HuH-7.5 (cell line): ENCODE measurements at regions not wholly inside any gene's neighbourhood (a gene's known extent, or its start where the extent isn't known, plus 50 kb on each side); places are given as distances from the start of the nearest gene placed in this dataset.

Experiments used
- DNase-seq: peaks from one replicate; pipeline ENCODE4 v3.0.0; 2011; ENCODE audit warnings: low spot score

DNA sequence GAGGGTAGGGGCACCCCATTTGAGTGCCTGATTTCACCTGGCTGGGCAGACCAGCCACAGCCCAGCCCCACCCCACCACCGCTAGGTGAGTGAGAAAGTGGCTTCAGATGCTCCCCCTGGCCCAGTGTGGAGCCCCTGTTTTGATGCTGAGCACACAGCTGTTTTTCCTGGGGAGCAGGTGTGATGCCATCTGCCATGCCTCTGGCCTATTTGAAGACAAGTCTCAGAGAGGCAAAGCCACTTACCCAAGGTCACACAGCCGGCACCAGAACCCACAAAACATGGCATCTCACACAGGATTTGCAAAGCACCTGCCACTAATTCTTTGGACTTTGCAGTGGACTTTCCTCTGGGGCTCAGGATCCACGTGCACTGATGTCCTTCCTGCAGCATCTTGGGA lies 131.3 kb downstream of the INHBB start:
- DNase-seq: no peak

DNA sequence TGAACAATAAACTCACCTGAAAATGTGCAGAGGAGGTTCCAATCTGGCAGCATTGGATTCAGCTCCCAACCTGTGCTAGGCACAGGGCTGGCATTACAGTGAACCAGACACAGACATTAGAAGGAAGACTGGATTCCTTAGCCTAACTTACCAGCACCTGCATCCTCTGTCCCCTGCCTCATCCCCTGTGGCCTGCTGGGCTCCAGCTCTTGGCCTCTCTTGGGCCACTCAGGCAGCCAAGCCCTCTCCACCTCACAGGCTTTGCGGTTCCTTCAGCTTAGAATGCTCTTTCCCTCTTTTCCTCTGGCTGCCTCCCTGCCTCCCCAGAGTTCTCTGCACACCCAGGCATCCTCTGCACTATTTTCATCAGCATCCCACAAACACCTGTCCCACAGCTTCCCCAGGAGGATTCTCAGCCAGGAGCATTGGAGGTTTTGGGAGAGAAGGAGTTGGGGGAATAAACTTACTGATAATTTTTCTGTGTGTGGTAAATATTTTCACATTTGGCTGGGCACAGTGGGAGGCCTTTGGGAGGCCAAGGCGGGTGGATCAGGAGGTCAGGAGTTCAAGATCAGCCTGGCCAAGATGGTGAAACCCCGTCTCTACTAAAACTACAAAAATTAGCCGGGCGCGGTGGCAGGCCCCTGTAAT lies 132.0 kb downstream of the INHBB start:
- DNase-seq: no peak

DNA sequence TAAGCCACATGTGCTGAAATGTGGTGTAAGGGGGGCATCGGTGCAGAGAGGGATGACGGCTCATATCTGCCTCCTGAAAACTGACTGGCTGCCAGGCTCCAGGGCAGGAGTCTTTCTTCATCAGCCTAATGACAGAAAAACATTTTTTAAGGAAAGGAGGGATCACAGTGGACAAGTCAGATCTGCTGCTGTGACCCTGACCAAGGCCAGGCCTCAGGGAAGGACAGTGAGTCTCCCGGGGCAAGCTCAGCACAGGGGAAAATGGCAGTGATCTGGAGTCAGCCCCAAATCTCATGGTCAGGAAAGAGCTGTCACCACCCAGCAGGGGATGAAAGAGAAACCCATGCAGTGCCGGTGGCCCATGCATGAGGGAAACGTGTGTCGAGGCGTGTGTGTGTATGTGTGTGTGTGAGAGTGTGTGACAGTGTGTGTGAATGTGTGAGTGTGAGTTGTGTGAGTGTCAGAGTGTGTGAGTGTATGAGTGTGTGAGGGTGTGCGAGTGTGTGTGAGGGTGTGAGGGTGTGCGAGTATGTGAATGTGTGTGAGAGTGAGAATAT lies 134.5 kb downstream of the INHBB start:
- DNase-seq: no peak

DNA sequence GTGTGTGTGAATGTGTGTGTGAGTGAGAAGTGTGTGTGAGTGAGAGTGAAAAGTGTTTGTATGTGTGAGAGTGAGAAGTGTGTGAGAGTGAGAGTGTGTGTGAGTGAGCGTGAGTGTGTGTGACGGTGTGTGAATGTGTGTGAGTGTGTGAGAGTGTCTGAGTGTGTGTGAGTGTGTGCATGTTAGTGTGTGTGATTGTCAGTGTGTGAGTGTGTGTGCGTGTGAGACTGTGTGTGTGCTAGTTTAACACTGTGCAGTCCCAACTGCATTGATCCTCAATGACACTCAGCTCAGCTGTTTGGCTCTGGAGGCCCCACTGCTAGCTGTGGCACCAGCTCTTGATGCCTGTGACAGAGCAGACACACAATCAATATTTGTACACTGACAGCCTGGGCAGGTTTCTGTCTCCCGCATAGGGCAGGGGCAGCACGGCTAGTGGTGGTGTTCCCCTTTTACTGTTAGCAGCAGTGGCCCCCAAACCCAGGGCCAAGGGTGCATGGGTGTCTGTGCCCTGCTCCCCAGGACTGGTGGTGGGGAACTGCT lies 135.0 kb downstream of the INHBB start:
- DNase-seq: peak; percentile 52

DNA sequence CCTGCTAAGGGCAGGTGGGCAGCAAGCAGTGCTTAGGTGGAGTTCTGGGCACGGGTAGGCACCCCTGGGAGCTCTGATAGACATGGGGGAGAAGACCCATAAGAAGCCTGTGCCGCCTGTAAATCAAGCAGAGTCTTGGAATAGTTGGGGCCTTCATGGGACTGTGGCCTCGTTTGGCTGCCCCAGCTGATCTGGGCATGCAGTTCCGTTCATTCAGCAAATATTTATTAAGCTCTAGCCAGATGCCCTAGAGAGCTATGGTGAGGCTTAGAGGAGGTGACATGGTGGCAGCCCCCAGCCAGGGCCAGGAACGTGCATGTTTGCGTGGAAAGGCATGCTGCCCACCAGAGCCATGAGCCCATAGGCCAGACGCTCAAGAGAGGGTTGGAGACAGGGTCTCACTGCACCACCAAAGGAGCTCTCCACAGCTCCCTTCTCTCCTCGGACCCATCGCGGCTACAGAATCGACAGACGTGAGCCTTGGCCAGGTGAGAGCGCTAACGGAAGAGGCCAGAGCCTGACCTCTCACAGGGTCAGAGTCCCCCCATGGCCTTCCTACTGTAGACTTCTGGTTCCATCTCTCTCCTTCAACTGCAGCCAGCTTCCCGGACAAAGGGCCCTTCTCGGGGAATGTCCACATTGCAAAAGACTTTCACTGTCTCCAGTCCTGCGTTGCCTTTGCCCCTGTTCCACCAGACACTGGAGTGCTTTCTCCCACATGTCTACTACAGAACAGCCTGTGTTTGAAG lies 135.7 kb downstream of the INHBB start:
- DNase-seq: no peak

DNA sequence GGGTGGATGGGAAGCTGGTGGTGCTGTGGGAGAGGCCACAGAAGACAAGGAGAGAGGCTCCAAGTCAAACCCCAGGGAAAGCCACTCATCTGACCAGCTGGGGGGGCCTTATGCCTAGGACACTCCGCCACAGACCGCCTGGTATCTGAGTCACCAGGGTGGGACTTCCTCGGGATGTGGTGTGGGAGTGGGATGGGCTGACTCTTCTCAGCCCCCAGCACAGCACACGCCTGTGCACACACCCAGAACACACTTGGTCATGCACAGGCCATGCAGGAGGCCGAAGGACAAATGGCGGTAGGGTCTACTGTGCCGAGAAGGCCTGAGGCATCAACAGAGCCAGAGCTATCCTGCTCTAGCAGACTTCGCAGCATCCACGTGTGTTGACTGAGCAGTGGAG lies 136.4 kb downstream of the INHBB start:
- DNase-seq: no peak

DNA sequence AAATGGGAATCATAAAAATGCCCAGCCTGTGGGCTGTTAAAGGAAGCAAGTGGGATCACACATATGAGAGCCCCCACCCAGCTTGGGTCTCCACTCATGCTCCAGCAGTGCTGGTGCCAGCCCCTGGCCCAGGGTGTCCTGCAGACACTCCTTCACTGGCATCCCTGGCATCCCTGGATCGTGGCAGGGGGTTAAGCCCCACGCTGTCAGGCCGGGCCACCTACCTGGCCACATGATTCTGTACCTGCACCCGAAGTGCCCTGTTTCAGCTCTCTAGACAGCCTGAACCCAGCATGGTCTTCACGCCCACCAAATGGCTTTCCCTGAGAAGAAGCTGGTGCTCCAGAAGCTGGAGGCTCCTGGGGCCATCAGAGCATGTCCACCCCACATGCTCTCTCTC lies 137.4 kb downstream of the INHBB start:
- no peak for DNase-seq

DNA sequence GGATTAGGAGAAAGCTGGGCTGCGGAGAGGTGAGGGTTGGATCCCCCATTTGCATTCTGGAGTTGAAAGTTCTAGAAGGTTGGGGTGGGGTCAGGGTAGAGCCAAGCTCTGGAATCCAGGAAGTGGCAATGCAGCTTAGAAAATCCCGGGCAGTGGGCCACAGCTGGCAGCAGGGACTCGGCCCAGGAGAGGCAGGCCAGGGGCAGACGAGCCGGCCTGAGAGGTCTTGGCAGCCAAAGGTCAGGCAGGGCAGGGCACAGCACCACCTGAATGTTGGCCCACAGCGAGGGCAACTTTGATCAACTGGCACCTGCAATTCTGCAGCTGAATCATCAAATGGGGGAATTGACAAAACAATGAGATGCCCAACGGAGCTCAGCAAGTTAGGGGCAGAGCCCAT lies 139.2 kb downstream of the INHBB start:
- no peak for DNase-seq

DNA sequence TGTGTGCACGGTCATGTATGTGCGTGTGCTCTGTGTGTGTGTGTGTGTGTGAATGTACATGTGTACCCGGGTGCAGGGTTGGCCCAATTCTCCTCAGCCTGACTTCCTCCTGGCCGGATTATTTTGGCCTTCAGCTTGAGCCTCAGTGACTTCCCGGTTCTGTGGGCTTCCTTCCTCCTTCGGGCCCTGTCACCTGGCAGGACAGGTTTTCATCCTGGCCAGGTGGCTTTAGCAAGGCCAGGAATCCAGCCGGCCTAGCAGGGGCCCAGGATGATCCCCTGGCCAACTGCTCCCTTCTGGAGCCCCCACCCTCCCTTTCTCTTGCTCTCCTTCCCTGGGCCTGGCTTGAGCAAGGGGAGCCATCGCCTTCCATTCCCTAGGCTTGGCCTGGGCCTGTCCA lies 140.5 kb downstream of the INHBB start:
- no peak for DNase-seq

DNA sequence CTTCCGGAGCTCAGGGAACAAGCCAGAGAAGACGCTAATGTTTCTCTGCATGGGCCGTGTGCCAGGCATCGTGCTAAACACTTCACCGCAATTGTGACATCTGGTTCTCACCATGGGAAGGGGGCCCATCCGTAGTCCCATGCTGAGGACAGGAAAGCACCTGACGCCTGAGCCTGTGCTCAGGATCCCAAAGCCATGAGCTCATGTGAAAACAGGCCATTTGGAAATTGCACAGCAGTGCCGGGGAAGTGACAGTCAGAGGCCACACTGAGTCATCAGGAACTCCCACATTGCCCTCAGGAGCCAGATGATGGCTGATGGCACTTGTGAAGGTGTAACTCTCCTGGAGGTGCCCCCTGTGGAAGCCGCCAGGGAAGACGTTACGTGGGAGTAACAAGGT lies 141.0 kb downstream of the INHBB start:
- no peak for DNase-seq

DNA sequence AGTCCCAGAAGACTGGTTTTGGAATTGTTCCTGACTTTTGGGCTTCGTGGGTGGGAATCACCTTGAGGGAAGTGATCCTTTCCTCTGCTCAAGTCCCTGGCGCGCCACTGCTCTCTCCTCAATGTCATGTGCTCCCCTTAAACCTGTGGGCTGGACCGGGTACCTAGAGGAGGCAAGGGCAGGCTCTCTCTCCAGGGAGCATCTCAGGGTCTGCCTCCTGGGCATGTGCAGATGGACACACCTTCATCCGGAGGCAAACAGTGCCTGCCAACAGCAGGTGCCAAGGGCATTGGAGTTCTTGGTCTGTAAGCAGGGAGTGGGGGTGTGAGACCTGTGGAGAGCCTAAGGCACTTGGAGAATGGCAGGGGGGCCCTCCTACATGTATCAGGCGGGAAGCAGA lies 142.6 kb downstream of the INHBB start:
- DNase-seq: no peak

DNA sequence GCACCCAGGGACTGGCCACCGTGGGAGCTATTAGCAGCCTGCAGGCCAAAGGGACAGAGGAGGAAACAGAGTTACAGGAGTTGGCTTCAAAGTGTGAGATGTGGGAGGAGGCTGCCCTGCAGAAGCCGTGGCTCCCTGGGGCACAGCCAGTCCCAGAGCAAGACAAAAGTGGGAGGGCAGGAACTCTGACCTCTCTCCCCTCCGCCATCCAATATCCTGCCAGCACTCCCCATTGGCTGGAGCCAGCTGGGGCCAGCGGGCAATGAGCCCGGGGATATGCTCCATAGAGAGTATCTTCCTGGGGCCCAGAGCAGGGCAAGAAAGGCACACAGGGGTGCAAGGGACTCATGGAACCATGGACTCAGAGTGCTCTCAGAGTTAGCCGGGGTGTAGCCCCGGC lies 143.1 kb downstream of the INHBB start:
- no peak for DNase-seq

DNA sequence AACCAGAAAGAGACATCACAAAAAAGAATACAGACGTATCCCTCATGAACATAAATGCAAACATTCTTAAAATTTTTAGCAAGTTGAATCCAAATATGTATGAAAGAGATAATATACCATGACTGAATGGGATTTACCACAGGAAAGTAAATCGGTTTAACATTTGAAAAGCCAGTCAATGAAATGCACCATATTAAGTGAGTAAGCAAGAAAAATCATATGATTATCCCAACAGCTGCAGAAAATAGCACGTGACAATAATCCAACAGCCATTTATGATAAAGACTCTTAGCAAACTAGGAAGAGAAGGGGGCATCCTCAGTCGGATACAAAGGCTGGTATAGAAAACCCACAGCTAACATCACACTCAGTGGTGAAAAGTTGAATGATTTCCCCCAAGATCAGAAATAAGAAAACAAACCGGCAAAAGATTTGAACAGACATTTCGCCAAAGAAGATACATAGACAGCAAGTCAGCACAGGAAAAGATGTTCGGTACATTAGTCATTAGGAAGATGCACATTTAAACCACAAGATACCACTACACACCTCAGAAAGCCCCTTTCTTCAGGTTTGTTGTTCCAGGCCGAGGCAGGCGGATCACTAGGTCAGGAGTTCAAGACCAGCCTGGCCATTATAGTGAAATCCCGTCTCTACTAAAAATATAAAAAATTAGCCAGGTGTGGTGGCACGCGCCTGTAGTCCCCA lies 144.3 kb downstream of the INHBB start:
- DNase-seq: no peak

DNA sequence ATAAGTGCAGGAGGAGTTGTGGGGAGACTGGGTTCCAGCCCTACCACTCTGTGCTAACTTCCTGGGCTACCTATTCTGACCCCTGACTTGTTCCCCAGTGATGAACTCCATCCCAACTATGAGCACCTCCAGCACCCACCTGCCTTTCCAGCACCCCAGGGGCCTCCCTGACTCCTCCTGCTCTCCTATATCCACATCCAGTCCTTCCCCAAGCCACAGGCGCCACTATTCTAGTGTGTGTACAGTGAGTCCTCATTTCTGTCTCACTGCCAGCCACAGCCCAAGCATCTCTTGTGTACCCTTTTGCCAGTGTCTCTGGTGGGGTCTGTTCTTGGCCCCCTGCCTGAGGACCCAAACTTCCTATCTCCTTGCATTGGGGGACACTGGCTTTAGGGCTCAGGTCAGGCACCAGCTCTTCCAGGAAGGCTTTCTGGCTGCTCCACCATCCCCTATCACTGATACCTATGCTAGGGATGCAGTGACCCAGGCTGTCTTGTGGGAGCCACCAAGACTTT lies 145.2 kb downstream of the INHBB start:
- no peak for DNase-seq

DNA sequence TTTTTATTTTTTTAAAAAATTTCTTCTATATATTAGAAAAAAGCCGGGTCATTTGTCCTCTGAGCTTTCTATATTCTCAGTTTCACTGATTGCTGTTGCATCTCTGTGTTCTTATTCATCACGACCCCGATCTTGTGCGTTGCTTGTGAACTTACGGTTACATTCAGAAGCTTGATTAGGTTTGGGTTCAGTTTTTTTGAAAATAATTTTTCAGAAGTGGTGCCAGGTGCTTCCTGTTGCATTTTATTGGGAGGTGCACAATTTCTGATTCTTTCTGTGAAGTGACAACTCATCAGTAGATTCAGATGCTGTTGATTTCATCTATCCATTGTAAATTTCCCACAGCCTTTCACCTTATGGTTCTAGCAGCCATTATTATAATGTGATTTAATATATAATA lies 147.3 kb downstream of the INHBB start:
- no peak for DNase-seq

DNA sequence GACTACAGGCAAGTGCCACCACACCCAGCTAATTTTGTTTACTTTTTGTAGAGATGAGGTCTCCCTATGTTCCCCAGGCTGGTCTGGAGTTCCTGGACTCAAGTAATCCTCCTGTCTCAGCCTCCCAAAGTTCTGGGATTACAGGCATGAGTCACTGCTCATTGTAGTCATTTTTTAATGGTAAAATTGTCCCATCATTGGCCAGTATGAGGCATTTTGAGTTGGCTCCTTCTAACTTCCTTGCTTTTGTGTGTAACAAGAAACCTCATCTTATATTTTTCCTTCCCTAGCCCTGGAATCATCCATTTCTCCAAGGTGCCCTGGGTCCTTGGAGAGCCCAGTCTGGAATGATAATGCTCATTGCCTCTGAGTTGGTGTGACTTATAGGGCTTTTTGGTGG lies 148.5 kb downstream of the INHBB start:
- no peak for DNase-seq

DNA sequence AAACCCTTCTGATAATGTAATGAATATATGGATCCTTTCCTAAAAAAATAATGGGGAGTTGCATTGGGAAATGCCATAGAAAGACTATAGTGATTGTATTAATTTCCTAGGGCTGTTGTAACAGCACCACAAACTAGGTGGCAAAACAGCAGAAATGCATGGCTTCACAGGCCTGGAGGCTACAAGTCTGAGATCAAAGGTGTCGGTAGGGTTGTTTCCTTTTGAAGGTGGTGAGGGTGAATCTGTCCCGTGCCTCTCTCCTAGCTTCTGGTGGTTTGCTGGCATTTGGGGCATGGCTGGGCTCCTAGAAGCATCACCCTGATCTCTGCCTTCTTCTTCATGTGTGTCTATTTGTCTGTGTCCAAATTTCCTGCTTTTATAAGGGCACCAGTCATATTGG lies 149.7 kb downstream of the INHBB start:
- no peak for DNase-seq

DNA sequence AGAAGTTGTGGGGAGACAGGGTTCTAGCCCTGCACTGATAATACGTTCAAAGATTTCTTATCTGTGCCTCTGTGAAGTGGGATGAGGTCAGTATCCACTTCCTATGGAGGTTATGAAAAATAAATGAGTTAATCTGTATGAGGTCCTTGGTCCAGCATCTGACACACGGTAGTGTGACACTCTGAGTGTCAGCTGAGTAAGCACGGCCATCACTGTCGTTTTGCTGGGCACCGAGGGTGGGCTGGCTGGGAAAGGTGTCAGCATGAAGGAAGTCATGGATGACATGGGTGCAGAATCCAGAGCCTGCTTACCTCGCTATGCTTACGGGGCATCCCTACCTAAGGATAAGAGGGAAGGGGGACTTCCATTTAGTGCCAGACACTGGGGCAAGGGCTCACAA lies 150.3 kb downstream of the INHBB start:
- no peak for DNase-seq

DNA sequence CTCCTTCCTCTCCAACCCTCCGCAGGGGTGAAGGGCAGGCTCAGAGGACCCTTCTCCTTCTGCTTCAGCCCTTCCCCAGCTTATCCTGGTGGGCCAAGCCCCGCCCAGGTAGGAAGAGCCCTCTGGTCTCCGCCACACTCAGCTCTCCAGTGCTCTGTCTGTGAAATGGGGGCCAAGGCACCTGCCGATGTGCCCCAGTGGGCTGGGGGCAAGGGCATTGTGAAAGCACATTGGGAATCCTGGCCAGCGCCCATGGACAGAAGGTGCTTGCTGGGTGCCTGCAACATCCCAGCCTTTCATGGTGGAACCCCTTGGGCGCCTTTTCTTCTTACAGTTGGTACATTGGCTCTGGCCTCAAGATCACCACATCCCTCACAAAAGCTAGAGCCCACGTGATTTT lies 150.8 kb downstream of the INHBB start:
- no peak for DNase-seq

DNA sequence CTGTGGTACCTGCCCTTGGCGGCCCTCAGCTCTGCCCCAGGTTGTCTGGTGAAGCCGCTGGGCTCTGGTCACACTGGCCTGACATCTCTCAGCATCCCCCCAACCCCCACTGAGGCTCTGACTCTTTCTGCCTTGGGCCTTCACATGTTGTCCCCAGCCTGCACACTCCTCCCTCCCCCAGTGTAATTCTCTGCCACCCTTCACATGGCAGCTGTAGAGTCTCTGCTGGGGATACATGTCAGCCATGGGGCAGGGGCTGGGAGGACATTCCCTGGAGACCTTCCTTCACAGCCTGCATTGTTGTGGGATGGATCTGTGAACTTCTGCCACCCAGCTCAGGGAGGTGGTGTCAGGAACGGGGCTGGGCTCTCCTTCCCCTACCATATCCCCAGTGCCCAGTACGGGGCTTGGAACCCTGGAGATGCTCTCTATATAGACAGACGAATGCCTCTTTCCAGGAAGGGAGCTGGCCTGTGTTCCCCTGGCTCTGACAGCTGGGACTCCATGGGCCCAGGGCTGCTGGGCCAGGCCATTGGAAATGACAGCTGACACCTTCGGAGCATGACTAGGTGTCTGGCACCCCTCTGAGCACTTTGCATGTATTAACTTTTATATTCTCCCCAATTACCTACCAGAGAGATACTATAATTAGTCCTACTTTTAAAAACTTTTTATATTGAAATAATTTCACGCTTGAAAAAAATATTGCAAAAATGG lies 151.5 kb downstream of the INHBB start:
- no peak for DNase-seq

DNA sequence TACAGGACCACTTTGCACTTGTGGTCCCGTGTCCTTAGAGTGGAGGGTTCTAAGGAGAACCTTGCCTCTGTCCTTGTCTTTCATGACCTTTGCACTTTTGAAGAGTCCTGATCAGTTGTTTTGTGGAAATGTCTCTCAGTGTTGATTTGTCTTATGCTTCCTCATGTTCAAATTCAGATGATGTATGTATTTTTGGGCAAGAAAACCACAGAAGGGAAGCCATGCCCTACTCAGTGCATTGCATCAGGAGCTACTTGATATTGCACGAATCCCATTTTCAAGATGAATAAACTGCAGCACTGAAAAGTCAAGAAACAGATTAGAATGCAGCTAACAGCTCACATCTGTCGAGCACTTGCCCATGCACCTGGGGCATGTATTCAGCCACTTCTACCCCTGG lies 152.2 kb downstream of the INHBB start:
- DNase-seq: no peak
